IMR-90 (cell line): ENCODE measurements at regions not wholly inside any gene's neighbourhood (a gene's known extent, or its start where the extent isn't known, plus 50 kb on each side); places are given as distances from the start of the nearest gene placed in this dataset.

Source experiments
- ATAC-seq: fragments of 200-7000 bp; cut with Tn5 transposase; 2 replicates; pipeline ENCODE4 v1.9.1; 2020; ENCODE audit warnings: low read depth, mild to moderate bottlenecking, moderate library complexity
- BruUV-seq: library from RNA; stranded (reverse); fragments of 400-500 nt; replicated peaks from 2 replicates; lab custom pipeline; 2021; lab: Mats Ljungman, UMichigan
- CTCF ChIA-PET: fragments of 300-600 bp; formaldehyde crosslinking; extraction: SDS; loops from one replicate; lab custom pipeline; 2021; ENCODE audit warnings: antibody characterized with exemption; lab: Yijun Ruan, JAX
- POLR2A ChIA-PET: fragments of 300-600 bp; sonication (Branson Sonifier 250); formaldehyde crosslinking; loops from one replicate; lab custom pipeline; 2022; ENCODE audit warnings: antibody characterized with exemption; ENCODE audit not compliant: unreplicated experiment; lab: Charles Lee
- DNase-seq: peaks from one replicate; pipeline ENCODE4 v3.0.0; 2013
- H2AFZ ChIP-seq: replicated peaks from 2 replicates; pipeline ENCODE3; 2013; ENCODE audit warnings: low read length, mild to moderate bottlenecking; ENCODE audit not compliant: poor library complexity
- H2AK5ac ChIP-seq: 2 replicates; pipeline ENCODE4 v1.6.1; 2013; ENCODE audit warnings: low read depth, low read length, inconsistent platforms
- H2AK9ac ChIP-seq: replicated peaks from 2 replicates; pipeline ENCODE3; 2013; ENCODE audit warnings: mild to moderate bottlenecking, low read depth, low read length, moderate library complexity; ENCODE audit not compliant: poor library complexity
- H2BK120ac ChIP-seq: 2 replicates; pipeline ENCODE4 v1.6.1; 2013; ENCODE audit warnings: low read depth, low read length, inconsistent platforms
- H2BK15ac ChIP-seq: 3 replicates; pipeline ENCODE4 v1.6.1; 2013; ENCODE audit warnings: low read depth, low read length, inconsistent platforms
- H2BK20ac ChIP-seq: 2 replicates; pipeline ENCODE4 v1.6.1; 2013; ENCODE audit warnings: low read depth, mild to moderate bottlenecking, inconsistent platforms, low read length, moderate library complexity
- H2BK5ac ChIP-seq: 2 replicates; pipeline ENCODE4 v1.6.1; 2013; ENCODE audit warnings: mild to moderate bottlenecking, low read depth, low read length, inconsistent platforms; ENCODE audit not compliant: poor library complexity, severe bottlenecking
- H3K14ac ChIP-seq: replicated peaks from 2 replicates; pipeline ENCODE4 v1.6.1; 2013; ENCODE audit warnings: low read depth, low read length, inconsistent platforms
- H3K18ac ChIP-seq: 2 replicates; pipeline ENCODE4 v1.6.1; 2013; ENCODE audit warnings: low read depth, low read length, control low read depth
- H3K23ac ChIP-seq: 2 replicates; pipeline ENCODE4 v1.6.1; 2013; ENCODE audit warnings: low read depth, low read length, inconsistent platforms
- H3K27ac ChIP-seq: 2 replicates; pipeline ENCODE4 v1.5.1; 2013; ENCODE audit warnings: mild to moderate bottlenecking, control low read depth, low read length; ENCODE audit not compliant: insufficient read depth
- H3K27me3 ChIP-seq: 2 replicates; pipeline ENCODE4 v1.6.1; 2013; ENCODE audit warnings: low read length; ENCODE audit not compliant: control insufficient read depth, insufficient read depth
- H3K36me3 ChIP-seq: 2 replicates; pipeline ENCODE4 v1.6.1; 2013; ENCODE audit warnings: low read length, mixed read lengths; ENCODE audit not compliant: control insufficient read depth, insufficient read depth
- H3K4ac ChIP-seq: 2 replicates; pipeline ENCODE4 v1.6.1; 2013; ENCODE audit warnings: low read depth, low read length, inconsistent platforms
- H3K4me1 ChIP-seq: 2 replicates; pipeline ENCODE4 v1.6.1; 2013; ENCODE audit warnings: low read length, mixed read lengths; ENCODE audit not compliant: control insufficient read depth, insufficient read depth
- H3K4me2 ChIP-seq: 2 replicates; pipeline ENCODE4 v1.6.1; 2013; ENCODE audit warnings: low read depth, mild to moderate bottlenecking, control low read depth, low read length, moderate library complexity
- H3K4me3 ChIP-seq: 2 replicates; pipeline ENCODE4 v1.5.1; 2013; ENCODE audit warnings: low read depth, mild to moderate bottlenecking, control low read depth, low read length, moderate library complexity; ENCODE audit not compliant: insufficient read depth
- H3K56ac ChIP-seq: 2 replicates; pipeline ENCODE4 v1.6.1; 2013; ENCODE audit warnings: low read length, inconsistent platforms; ENCODE audit not compliant: insufficient read depth; ENCODE audit errors: extremely low read depth
- H3K79me1 ChIP-seq, 2 experiments: 2 replicates each; pipeline ENCODE4 v1.6.1; 2013; ENCODE audit warnings: low read length in 2 of 2, inconsistent platforms in 1 of 2, low read depth in 1 of 2
- H3K9ac ChIP-seq: 2 replicates; pipeline ENCODE4 v1.6.1; 2013; ENCODE audit warnings: low read depth, low read length, control low read depth
- H3K9me1 ChIP-seq: 2 replicates; pipeline ENCODE4 v1.6.1; 2013; ENCODE audit warnings: low read length, inconsistent platforms; ENCODE audit not compliant: insufficient read depth
- H3K9me3 ChIP-seq: 2 replicates; pipeline ENCODE4 v1.6.1; 2013; ENCODE audit warnings: low read length; ENCODE audit not compliant: control insufficient read depth, insufficient read depth
- H4K20me1 ChIP-seq: 2 replicates; pipeline ENCODE4 v1.6.1; 2013; ENCODE audit warnings: low read length, inconsistent platforms; ENCODE audit not compliant: insufficient read depth
- H4K5ac ChIP-seq: 2 replicates; pipeline ENCODE4 v1.6.1; 2013; ENCODE audit warnings: mild to moderate bottlenecking, low read depth, low read length, control low read depth
- H4K8ac ChIP-seq, 2 experiments: 2 replicates each; pipeline ENCODE4 v1.6.1; 2013; ENCODE audit warnings: low read depth in 2 of 2, low read length in 2 of 2, control low read depth in 1 of 2, inconsistent platforms in 1 of 2
- H4K91ac ChIP-seq: 2 replicates; pipeline ENCODE4 v1.6.1; 2013; ENCODE audit warnings: low read depth, low read length, inconsistent platforms; ENCODE audit not compliant: insufficient read depth
- BHLHE40 ChIP-seq: fragments of 150-350 bp; IDR thresholded peaks from 2 replicates; pipeline ENCODE4 v1.6.1; 2016; ENCODE audit warnings: mild to moderate bottlenecking, low read depth, low read length
- MAZ ChIP-seq: IDR thresholded peaks from 2 replicates; pipeline ENCODE4 v1.6.1; 2012; ENCODE audit warnings: low read depth, mild to moderate bottlenecking, low read length, improper control_type of control experiment, moderate library complexity, borderline replicate concordance
- MXI1 ChIP-seq: IDR thresholded peaks from 2 replicates; pipeline ENCODE4 v1.6.1; 2012; ENCODE audit warnings: low read depth, mild to moderate bottlenecking, low read length, moderate library complexity, borderline replicate concordance
- NFE2L2 ChIP-seq: fragments of 150-350 bp; IDR thresholded peaks from 2 replicates; pipeline ENCODE4 v1.6.1; 2016; ENCODE audit warnings: low read depth, mild to moderate bottlenecking, low read length
- POLR2A ChIP-seq: IDR thresholded peaks from 2 replicates; pipeline ENCODE4 v1.6.1; 2012; ENCODE audit warnings: mild to moderate bottlenecking, low read depth, low read length
- RFX5 ChIP-seq: IDR thresholded peaks from 2 replicates; pipeline ENCODE4 v1.8.0; 2012; ENCODE audit warnings: low read depth, mild to moderate bottlenecking, low read length, moderate library complexity
- WGBS, 2 experiments: methylation state at CpG; one replicate each; pipeline versions ENCODE4 v1.1.5 to v1.1.7; 2013; ENCODE audit warnings: missing lambda C conversion rate in 2 of 2; ENCODE audit not compliant: insufficient read length in 1 of 2; ENCODE audit errors: extremely low coverage in 2 of 2; 5-methylcytosine and 5-hydroxymethylcytosine counted together
- dilution Hi-C: fragments of 300-500 bp; cut with HindIII; formaldehyde crosslinking; loops from one replicate; pipeline ENCODE4 v1.14.3; 2018; ENCODE audit warnings: low sequenced_read_pairs; ENCODE audit not compliant: unreplicated experiment
- in situ Hi-C: fragments of 300-500 bp; cut with MboI; formaldehyde crosslinking; loops from 3 replicates; pipeline ENCODE4 v1.14.3; 2019; ENCODE audit warnings: low sequenced_read_pairs, inconsistent platforms, mixed read lengths
- intact Hi-C: fragments of 100-400 bp; cut with micrococcal nuclease; formaldehyde crosslinking; loops from 2 replicates; pipeline ENCODE4 v1.10.0; 2022
- TF ChIP-seq, protein P1 (sequence below): fragments of 150-350 bp; IDR thresholded peaks from 2 replicates; pipeline ENCODE4 v1.6.1; 2016; ENCODE audit warnings: low read depth, mild to moderate bottlenecking, low read length, moderate library complexity, borderline replicate concordance
- TF ChIP-seq, protein P2 (sequence below): conservative IDR thresholded peaks from 2 replicates; pipeline ENCODE4 v1.5.1; 2012; ENCODE audit warnings: mild to moderate bottlenecking, low read depth, low read length, improper control_type of control experiment

DNA sequence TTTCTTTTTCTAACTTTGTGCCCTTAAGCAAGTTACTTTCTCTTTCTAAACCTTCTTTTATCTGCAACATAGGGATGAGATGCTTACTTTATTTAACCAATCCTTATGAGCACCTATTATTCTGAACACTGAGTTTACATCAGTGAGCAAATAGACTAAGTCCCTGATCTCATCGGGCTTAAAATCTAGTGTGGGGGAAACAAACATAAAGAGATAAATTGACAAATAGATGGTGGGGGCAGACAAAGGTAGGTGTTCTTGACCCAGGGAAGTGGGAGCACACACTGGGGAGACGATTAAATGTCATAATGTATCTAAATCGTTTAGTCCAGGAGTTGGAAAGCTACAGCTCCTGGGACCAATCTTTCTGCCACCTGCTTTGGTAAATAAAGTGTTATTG lies 129.6 kb downstream of the TFAP2C start:
- intact Hi-C loops (no loop called here), in situ Hi-C loops (no loop called here), dilution Hi-C loops (no loop called here)
- no peaks in the 10 kb centered on the region for H3K9me1 ChIP-seq
- no peak overlapping the region for H2AK5ac ChIP-seq
- H3K4me2 ChIP-seq = no peak overlapping the region
- H2BK5ac ChIP-seq = no peak overlapping the region
- POLR2A ChIA-PET = no interaction called here
- no peak overlapping the region for H2AK9ac ChIP-seq
- H3K56ac ChIP-seq = no peak overlapping the region
- H4K91ac ChIP-seq = no peak overlapping the region
- no peaks in the 10 kb centered on the region for H3K4me1 ChIP-seq
- no peak overlapping the region for H3K18ac ChIP-seq
- H3K27me3 ChIP-seq = 0 out of 2 replicates have a peak, but pooled peaks cover 3% of the 10 kb centered on the region
- H4K8ac ChIP-seq = no peak overlapping the region
- H4K20me1 ChIP-seq = no peaks in the 10 kb centered on the region
- H2BK120ac ChIP-seq = no peak overlapping the region
- no peak overlapping the region for H3K4ac ChIP-seq
- no peak overlapping the region for H3K4me3 ChIP-seq
- no peak overlapping the region for H3K14ac ChIP-seq
- H2AFZ ChIP-seq = no peak overlapping the region
- ATAC-seq (no peak), DNase-seq (no peak)
- H3K9me3 ChIP-seq = 0 out of 2 replicates have a peak, but pooled peaks cover 3% of the 10 kb centered on the region
- H2BK20ac ChIP-seq = no peak overlapping the region
- no peak overlapping the region for H3K9ac ChIP-seq
- H4K5ac ChIP-seq = no peak overlapping the region
- H3K36me3 ChIP-seq = no peaks in the 10 kb centered on the region
- no peak overlapping the region for H2BK15ac ChIP-seq
- no peaks in the 10 kb centered on the region for H3K79me1 ChIP-seq
- no TSS peak for BruUV-seq
- TF ChIP-seq NFE2L2 (no peak), MXI1 (no peak), RFX5 (no peak), MAZ (no peak), POLR2A (no peak), BHLHE40 (no peak)
- TF ChIP-seq, protein P1, sequence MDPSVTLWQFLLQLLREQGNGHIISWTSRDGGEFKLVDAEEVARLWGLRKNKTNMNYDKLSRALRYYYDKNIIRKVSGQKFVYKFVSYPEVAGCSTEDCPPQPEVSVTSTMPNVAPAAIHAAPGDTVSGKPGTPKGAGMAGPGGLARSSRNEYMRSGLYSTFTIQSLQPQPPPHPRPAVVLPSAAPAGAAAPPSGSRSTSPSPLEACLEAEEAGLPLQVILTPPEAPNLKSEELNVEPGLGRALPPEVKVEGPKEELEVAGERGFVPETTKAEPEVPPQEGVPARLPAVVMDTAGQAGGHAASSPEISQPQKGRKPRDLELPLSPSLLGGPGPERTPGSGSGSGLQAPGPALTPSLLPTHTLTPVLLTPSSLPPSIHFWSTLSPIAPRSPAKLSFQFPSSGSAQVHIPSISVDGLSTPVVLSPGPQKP = no peak
- TF ChIP-seq, protein P2, sequence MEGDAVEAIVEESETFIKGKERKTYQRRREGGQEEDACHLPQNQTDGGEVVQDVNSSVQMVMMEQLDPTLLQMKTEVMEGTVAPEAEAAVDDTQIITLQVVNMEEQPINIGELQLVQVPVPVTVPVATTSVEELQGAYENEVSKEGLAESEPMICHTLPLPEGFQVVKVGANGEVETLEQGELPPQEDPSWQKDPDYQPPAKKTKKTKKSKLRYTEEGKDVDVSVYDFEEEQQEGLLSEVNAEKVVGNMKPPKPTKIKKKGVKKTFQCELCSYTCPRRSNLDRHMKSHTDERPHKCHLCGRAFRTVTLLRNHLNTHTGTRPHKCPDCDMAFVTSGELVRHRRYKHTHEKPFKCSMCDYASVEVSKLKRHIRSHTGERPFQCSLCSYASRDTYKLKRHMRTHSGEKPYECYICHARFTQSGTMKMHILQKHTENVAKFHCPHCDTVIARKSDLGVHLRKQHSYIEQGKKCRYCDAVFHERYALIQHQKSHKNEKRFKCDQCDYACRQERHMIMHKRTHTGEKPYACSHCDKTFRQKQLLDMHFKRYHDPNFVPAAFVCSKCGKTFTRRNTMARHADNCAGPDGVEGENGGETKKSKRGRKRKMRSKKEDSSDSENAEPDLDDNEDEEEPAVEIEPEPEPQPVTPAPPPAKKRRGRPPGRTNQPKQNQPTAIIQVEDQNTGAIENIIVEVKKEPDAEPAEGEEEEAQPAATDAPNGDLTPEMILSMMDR = no peak
- no CpG with 5 or more reads among the region's 3 CpGs for WGBS, 2 experiments
- CTCF ChIA-PET = no interaction called here
- H3K27ac ChIP-seq = no peak overlapping the region
- no peak overlapping the region for H3K23ac ChIP-seq
